ENCODE measurements at regions not wholly inside any gene's neighbourhood (a gene's known extent, or its start where the extent isn't known, plus 50 kb on each side); places are given as distances from the start of the nearest gene placed in this dataset.
"Not testable (repeated sequence)": the region's sequence is repeated elsewhere in the genome, so short reads cannot be mapped to it uniquely, and the experiment has no call there.

DNA sequence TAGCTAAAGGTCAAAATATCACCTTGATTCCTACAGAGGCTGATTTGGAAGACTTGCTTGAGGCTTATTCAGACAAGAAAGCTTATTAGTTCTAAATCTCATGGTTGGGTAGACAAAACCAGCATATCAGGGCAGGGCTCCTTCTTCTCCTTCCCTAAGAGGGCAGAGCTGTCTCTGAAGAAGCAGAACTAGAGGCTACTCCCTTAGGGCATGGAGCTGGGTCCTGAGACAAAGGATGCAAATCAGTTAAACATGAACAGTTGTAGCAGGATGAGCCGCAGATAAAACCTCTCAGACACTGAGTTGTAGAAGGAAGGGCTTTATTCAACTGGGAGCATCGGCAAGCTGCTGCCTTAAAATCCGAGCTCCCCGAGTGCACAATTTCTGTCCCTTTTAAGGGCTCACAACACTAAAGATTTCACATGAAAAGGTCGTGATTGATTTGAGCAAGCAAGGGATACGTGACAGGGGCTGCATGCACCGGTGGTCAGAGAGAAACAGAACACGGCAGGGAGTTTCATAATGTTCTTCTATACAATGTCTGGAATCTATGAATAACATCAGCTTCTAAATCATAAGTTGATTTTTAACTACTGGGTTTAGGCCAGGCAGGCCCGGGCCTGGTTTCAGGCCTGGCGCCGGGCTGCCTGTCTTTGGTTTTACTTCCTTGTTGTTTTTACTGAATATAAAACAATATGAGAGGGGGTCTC lies 508.2 kb downstream of the DOK5 start:
- not testable (repeated sequence) for H3K36me3 Mint-ChIP-seq, H3K27ac Mint-ChIP-seq, H3K4me1 Mint-ChIP-seq, H3K4me3 Mint-ChIP-seq, H3K9me3 Mint-ChIP-seq, H3K27me3 Mint-ChIP-seq

DNA sequence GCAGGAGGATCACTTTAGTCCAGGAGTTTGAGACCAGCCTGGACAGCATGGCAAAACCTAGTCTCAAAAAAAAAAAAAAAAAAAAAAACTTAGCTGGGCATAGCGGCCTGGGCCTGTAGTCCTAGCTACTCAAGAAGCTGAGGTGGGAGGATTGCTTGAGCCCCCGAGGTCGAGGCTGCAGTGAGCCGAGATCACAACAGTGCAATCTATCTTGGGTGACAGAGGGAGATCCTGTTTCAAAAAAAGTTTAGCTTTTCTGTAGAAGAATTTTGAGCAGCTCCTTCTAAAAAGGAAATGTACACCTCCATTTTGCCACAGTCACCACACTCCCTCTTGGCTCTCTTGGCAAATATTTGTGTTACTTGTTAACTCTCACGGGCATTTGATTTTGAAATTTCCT lies 505.8 kb downstream of the DOK5 start:
- Mint-ChIP-seq H3K36me3 (no peaks in the 10 kb centered on the region), H3K27me3 (no peaks in the 10 kb centered on the region), H3K27ac (no peak overlapping the region), H3K4me3 (no peak overlapping the region), H3K4me1 (no peaks in the 10 kb centered on the region), H3K9me3 (no peaks in the 10 kb centered on the region)

DNA sequence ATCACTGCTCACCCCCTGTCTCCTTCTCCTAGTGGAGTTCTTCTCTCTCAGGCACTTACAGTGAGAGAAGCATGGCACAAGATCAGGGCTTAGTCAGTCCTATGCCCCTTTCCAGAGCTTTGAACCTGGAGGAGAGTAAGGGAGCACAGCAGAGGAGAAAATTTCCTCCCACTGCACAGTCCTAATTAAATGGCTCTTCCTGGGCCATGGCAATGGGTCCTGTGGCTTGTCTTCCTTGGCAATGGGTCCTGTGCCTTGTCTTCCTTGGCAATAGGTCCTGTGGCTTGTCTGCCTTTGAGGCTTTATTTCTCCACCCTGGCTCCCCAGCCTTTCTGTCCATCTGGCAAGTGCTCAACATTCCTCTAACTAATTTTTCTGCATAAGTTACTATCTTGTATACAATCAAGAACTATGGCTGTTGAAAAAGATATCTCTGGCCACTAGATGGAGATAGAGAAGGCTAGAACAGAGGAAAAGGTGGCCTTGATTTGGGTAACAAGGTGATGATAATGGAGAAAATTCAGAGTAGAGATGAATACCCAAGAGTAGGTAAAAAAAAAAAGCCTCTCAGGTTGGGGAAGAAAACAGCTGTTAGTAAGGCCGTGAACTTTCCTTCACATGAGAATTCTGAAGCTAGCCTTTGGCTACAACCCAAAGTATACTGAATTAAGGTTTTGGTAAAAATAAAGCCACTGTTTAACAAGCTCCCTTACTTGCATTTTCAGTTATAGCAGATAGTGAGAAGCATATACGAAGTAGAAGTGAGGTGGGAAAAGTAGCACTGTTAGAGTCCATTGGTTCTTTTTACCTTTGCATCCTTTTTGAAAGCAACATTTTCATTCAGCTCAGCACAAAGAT lies 504.9 kb downstream of the DOK5 start:
- Mint-ChIP-seq H3K9me3 (peaks cover 0 to under 1% (median 0%) of the 10 kb centered on the region in 3 donors), H3K4me3 (no peak overlapping the region), H3K4me1 (no peaks in the 10 kb centered on the region), H3K27me3 (no peaks in the 10 kb centered on the region), H3K36me3 (no peaks in the 10 kb centered on the region), H3K27ac (no peak overlapping the region)

DNA sequence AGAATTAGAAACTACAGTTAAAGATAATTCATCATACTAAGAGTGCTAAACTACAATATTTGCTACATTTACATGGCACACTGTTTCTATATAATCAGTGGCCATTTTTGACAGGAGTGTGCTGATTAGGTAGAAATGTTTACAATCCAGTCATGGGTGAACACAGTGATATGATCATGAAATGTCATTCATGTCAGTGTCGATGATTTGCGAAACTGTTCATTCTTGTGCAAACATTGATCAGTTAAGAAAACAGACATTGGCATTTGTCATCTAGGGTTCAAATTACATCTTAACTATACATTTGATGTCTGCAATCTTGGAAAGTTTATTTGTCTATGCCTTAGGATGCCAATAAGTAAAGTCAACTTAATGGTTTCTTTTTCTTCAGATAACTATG lies 474.9 kb downstream of the DOK5 start:
- H3K4me3 Mint-ChIP-seq = no peak overlapping the region
- no peak overlapping the region for H3K27ac Mint-ChIP-seq
- no peaks in the 10 kb centered on the region for H3K4me1 Mint-ChIP-seq
- H3K27me3 Mint-ChIP-seq = no peaks in the 10 kb centered on the region
- H3K36me3 Mint-ChIP-seq = no peaks in the 10 kb centered on the region
- H3K9me3 Mint-ChIP-seq = no peaks in the 10 kb centered on the region

DNA sequence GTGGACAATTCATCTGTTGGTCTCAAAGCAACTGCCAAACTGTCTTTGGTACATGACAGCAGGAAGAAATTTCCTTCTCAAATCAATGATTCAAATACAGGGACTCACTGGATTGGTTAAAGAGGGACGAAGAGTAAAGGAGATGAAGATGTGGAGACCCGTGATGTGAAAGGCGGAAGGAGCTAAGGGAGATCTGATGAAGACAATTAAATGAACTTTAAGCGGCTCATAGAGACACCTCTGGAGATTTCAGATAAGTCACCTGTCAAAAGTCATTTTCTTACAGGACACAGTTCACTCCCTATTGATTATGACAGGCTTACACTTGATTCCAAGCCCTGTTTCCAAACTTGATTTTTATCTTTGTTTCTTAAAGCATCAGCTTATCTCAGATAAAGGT lies 466.3 kb downstream of the DOK5 start:
- H3K36me3 Mint-ChIP-seq = peaks cover 2% of the 10 kb centered on the region
- H3K4me1 Mint-ChIP-seq = peaks cover 0 to 2% (median 0%) of the 10 kb centered on the region in 3 donors
- H3K27ac Mint-ChIP-seq = no peak overlapping the region
- H3K9me3 Mint-ChIP-seq = peaks cover 4 to 11% (median 7%) of the 10 kb centered on the region in 3 donors
- H3K27me3 Mint-ChIP-seq = no peaks in the 10 kb centered on the region
- no peak overlapping the region for H3K4me3 Mint-ChIP-seq

DNA sequence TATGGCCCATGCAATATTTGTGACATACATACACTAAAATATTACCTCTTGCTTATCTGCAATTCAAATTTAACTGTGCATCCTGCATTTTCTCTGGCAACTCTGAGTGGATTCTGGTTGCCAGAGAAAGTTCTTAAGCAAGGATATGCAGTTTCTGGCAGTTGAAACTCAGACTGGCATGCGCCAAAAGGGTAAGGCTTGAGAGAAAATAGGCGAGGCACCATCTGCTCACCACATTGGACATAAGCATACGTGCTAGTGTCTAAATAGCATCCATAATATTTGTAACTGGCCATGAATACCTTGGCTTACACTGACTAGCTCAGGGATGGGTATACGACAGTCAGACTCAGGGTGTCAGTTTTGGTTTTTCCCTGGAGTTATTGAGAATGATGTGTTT lies 465.1 kb downstream of the DOK5 start:
- no peak overlapping the region for H3K4me3 Mint-ChIP-seq
- H3K4me1 Mint-ChIP-seq = peaks cover 0 to 2% (median 0%) of the 10 kb centered on the region in 3 donors
- H3K36me3 Mint-ChIP-seq = peaks cover 2% of the 10 kb centered on the region
- H3K9me3 Mint-ChIP-seq = peaks cover 5 to 11% (median 7%) of the 10 kb centered on the region in 3 donors
- H3K27me3 Mint-ChIP-seq = no peaks in the 10 kb centered on the region
- H3K27ac Mint-ChIP-seq = no peak overlapping the region

DNA sequence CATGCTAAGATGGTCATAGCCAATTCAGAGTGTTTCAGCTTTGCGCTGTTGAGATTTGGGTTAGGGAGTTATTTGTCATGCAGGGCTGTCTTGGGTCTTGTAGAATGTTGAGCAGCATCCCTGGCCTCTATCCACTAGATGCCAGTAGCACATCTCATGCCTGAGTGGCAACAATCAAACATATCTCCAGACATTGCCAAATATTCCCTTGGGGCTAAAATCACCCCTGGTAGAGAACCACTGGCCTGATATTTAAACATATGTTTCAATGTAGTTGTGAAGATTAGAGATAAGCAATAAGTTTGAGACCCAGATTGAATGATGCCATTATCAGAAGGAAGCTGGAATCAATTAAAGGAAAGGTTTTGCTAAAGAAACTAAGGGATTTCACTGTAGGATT lies 463.3 kb downstream of the DOK5 start:
- Mint-ChIP-seq H3K27me3 (no peaks in the 10 kb centered on the region), H3K27ac (no peak overlapping the region), H3K4me1 (peaks cover 0 to 2% (median 0%) of the 10 kb centered on the region in 3 donors), H3K9me3 (peaks cover 4 to 11% (median 7%) of the 10 kb centered on the region in 3 donors), H3K36me3 (peaks cover 2% of the 10 kb centered on the region), H3K4me3 (no peak overlapping the region)

DNA sequence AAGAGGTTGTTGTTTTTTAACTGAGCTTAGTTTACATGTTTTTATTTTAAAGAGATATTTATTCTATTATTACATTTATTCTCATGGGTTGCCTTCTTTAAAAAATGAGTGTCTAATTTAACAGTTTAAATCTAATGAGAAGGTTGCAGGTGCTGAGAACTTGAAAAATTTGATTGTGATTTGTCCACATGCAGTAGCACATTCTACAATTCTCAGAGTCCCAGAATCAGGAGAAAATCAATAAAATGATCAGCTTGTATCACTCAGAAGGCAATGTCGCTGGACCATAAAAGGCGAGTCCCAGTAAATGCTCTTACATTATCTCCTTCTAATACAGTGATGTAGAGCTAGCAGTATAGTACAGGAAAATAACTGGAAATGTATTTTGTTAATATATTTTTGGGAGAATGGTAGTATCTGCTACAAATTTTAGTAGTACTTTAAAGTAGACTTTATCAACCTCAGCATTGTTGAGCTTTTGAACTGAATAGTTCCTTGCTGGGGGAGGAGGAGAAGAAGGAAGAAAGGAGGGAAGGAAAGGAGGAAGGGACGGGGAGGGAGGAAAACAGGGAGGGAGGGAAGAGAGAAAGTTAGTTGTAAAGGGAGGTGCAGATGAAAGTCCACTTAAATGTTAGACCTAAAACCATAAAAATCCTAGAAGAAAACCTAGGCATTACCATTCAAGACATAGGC lies 458.0 kb downstream of the DOK5 start:
- Mint-ChIP-seq H3K36me3 (no peaks in the 10 kb centered on the region), H3K4me3 (no peak overlapping the region), H3K27ac (no peak overlapping the region), H3K9me3 (peaks cover 4 to 11% (median 5%) of the 10 kb centered on the region in 3 donors), H3K27me3 (no peaks in the 10 kb centered on the region), H3K4me1 (peaks cover 0 to under 1% (median 0%) of the 10 kb centered on the region in 3 donors)

DNA sequence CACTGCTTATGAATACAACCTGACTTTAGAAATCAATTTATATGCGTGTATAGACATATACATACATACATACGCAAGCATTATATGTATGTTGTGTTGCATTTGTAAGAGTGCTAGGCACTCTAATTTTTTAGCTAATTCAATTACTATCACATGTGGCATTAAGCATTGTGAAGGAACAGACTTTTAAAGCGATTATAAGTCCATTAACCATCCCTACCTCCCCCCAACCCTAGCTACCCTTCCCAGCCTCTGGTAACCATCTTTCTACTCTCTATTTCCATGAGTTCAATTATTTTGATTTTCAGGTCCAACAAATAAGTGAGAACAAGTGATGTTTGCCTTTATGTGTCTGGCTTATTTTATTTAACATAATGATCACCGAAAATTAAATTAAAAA lies 453.8 kb downstream of the DOK5 start:
- Mint-ChIP-seq H3K27me3 (no peaks in the 10 kb centered on the region), H3K4me3 (no peak overlapping the region), H3K9me3 (peaks cover 3 to 18% (median 4%) of the 10 kb centered on the region in 3 donors), H3K4me1 (no peaks in the 10 kb centered on the region), H3K36me3 (no peaks in the 10 kb centered on the region), H3K27ac (no peak overlapping the region)

DNA sequence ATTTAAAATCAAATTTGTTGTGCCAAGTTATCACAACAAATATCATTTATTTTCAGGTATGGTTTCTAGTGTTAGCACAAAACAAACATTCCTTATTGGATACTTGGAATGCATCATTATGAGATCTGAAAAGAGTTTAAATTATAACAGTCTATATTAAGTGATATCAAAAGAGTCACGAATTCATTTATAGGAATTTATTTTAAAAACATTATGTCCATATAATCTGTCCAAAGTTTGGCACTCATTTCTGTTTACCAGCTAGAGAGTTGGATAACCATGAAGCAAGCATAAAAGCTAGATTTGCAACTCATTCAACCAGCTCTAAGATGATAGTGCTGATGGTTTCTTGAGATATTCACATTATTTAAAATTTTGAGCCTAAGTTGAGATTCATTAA lies 453.2 kb downstream of the DOK5 start:
- peaks cover 3 to 18% (median 4%) of the 10 kb centered on the region in 3 donors for H3K9me3 Mint-ChIP-seq
- H3K36me3 Mint-ChIP-seq = no peaks in the 10 kb centered on the region
- H3K4me3 Mint-ChIP-seq = no peak overlapping the region
- peaks cover under 1% of the 10 kb centered on the region for H3K27me3 Mint-ChIP-seq
- no peaks in the 10 kb centered on the region for H3K4me1 Mint-ChIP-seq
- H3K27ac Mint-ChIP-seq = no peak overlapping the region

DNA sequence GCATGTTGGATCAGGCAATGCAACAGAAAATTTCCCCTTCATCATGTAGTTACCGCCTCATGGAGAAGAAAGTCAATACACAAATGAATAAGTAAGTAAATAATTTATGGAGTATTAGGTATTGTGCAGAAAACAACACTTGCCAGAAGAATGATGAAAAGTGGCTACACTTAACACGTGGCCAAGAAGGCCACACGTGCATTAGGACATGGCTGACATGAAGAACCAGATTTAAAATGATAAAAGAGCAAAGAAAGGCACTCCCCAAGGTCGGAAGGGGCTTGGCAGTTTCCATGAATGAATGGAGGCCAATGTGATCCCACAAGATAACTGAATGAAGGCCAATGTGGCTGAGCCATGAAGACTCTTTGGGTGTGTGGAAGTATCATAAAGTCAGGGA lies 447.2 kb downstream of the DOK5 start:
- Mint-ChIP-seq H3K4me1 (no peaks in the 10 kb centered on the region), H3K36me3 (no peaks in the 10 kb centered on the region), H3K4me3 (no peak overlapping the region), H3K27ac (no peak overlapping the region), H3K27me3 (peaks cover 2% of the 10 kb centered on the region), H3K9me3 (peaks cover 2 to 12% (median 7%) of the 10 kb centered on the region in 3 donors)

DNA sequence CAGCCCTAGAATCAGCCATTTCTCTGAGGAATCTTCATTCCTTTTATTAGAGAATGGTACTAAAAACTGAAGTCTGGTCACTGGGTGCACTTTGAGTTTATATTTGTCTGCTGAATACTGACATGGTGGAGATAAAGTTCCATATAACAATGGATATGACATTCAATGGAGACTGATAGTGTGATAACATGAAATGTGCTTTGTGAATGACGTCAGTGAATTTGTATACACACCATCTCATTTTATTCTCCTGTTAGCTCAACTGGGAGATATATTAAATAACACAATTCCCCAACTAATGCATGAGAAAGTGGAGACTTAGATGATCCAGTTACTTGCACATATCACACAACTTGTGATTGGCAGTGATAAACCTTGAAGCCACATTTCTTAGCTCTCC lies 446.7 kb downstream of the DOK5 start:
- H3K4me3 Mint-ChIP-seq = no peak overlapping the region
- H3K27ac Mint-ChIP-seq = no peak overlapping the region
- H3K36me3 Mint-ChIP-seq = no peaks in the 10 kb centered on the region
- H3K9me3 Mint-ChIP-seq = peaks cover 2 to 12% (median 7%) of the 10 kb centered on the region in 3 donors
- H3K27me3 Mint-ChIP-seq = peaks cover 2% of the 10 kb centered on the region
- no peaks in the 10 kb centered on the region for H3K4me1 Mint-ChIP-seq

DNA sequence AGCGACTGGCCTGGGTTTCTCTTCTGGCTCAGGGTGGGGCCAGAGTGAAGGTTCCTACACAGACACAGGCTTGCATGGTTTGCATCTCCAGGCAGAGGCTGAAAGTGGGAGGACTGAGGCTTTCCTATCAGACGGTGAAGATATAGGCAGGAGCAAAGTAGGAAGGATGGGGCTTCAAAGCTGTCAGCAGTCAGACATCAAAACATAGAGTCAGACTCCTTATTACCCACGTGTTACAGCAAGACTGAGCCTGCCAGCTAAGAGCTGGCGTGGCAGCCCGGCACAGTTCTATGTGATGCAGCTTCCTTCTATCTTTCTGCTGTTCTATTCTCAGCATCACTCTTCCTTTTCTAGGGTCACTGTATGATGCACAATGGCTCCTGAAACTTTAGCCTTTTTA lies 445.1 kb downstream of the DOK5 start:
- Mint-ChIP-seq H3K27me3 (peaks cover 2% of the 10 kb centered on the region), H3K4me1 (no peaks in the 10 kb centered on the region), H3K9me3 (peaks cover 2 to 10% (median 7%) of the 10 kb centered on the region in 3 donors), H3K27ac (no peak overlapping the region), H3K36me3 (no peaks in the 10 kb centered on the region), H3K4me3 (no peak overlapping the region)

DNA sequence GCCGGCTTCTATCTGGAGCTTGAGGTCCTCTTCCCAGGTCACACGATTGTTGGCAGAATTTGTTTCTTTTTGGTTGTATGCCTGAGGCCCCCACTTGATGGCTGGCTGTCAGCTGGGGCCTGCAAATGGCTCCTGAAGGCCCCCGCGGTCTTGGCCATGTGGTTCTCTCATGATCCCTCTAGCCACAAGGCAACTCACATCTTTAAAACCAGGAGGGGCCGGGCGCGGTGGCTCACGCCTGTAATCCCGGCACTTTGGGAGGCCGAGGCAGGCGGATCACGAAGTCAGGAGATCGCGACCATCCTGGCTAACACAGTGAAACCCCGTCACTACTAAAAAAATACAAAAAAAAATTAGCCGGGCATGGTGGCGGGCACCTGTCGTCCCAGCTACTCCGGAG lies 443.6 kb downstream of the DOK5 start:
- not testable (repeated sequence) for H3K27me3 Mint-ChIP-seq, H3K27ac Mint-ChIP-seq, H3K36me3 Mint-ChIP-seq, H3K4me1 Mint-ChIP-seq, H3K9me3 Mint-ChIP-seq, H3K4me3 Mint-ChIP-seq

DNA sequence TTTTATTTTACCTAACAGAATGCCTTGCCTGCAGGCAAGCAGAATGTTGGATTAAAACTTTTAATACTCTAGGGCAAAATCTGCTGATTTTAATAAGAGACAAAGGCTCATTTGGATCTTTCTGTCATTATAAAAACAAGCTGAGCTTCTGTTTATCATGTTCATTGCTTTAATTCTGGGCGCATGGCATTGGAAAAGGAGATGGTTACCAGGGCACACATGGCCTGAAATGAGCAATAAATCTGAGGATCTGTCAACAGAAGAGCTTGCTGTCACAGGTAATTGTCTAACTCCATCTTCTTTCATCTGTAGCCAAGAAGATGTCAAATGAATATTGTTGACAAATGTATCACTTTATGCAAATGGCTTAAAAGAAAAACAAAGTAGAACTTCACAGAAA lies 439.6 kb downstream of the DOK5 start:
- no peaks in the 10 kb centered on the region for H3K4me1 Mint-ChIP-seq
- H3K36me3 Mint-ChIP-seq = no peaks in the 10 kb centered on the region
- H3K27ac Mint-ChIP-seq = no peak overlapping the region
- H3K9me3 Mint-ChIP-seq = peaks cover 6 to 8% (median 7%) of the 10 kb centered on the region in 3 donors
- H3K4me3 Mint-ChIP-seq = no peak overlapping the region
- H3K27me3 Mint-ChIP-seq = no peaks in the 10 kb centered on the region
